ENCODE measurements at regions not wholly inside any gene's neighbourhood (a gene's known extent, or its start where the extent isn't known, plus 50 kb on each side); places are given as distances from the start of the nearest gene placed in this dataset.

DNA sequence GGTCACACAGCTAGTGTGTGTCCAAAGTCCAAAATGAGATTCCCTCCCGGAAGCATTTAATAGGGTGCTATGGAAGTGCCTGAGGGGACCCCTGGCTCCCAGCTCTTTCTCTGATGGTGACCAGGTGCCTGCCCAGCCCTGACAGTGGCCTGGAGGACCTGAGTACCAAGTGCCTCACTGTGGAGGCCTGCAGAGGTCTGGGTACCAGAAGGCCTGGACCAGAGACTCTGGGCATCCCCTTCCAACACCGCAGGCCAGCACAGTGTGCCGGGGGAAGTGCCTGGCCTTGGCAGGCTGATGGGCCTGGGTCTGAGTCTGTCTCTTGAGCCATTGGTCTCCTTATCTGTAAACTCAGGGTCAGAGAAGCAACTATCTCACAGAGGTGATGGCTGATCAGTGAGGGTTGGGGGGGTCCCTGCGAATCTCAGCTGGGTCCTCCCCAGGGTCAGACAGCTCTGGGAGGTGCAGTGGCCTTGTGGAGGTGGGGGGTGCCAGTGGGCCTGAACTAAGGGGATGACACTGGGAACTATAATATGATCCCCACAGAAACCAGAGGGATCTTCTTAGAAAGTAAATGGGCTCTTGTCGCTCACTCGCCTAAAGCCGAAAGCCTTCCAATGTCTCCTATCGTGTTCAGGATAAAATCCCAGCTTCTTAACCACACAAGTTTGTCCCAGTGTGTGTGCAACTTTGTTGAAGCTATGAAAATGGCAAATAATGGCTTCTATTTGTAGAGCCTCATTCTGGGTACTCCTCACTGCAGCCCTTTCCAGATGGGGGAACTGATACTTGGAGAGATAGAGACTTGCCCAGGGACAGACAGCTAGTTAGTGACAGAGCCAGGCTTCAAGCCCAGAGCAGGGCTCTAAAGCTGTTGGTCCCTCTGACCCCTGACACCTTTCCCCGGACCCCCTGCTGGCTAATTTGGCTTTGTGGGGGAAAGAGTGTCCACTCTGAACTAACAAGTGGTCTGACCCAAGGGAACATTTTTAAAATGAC, 225.1 kb downstream of the TFCP2L1 start:
- no peak overlapping the region for H3K27ac ChIP-seq (ENCODE audit: insufficient read depth, low read depth, low read length)
- TF ChIP-seq FOS (IDR thresholded peaks at IDR 0.05; ENCODE audit: borderline replicate concordance, insufficient read depth, low read length) (no peak), POLR2AphosphoS5 (IDR thresholded peaks at IDR 0.05; ENCODE audit: insufficient read depth, low read depth, low read length) (no peak), EZH2 (IDR thresholded peaks at IDR 0.05; ENCODE audit: borderline replicate concordance, low read depth, low read length, severe bottlenecking) (no peak), GATA2 (IDR thresholded peaks at IDR 0.05; ENCODE audit: insufficient read depth, insufficient read length, low read depth, low read length) (no peak), POLR2A (IDR thresholded peaks at IDR 0.05; ENCODE audit: low read depth, low read length) (no peak), MYC (IDR thresholded peaks at IDR 0.05; ENCODE audit: low read depth, low read length) (no peak), JUN (IDR thresholded peaks at IDR 0.05; ENCODE audit: borderline replicate concordance, insufficient read depth, insufficient read length, low read depth) (no peak)
- TF ChIP-seq, protein P1, sequence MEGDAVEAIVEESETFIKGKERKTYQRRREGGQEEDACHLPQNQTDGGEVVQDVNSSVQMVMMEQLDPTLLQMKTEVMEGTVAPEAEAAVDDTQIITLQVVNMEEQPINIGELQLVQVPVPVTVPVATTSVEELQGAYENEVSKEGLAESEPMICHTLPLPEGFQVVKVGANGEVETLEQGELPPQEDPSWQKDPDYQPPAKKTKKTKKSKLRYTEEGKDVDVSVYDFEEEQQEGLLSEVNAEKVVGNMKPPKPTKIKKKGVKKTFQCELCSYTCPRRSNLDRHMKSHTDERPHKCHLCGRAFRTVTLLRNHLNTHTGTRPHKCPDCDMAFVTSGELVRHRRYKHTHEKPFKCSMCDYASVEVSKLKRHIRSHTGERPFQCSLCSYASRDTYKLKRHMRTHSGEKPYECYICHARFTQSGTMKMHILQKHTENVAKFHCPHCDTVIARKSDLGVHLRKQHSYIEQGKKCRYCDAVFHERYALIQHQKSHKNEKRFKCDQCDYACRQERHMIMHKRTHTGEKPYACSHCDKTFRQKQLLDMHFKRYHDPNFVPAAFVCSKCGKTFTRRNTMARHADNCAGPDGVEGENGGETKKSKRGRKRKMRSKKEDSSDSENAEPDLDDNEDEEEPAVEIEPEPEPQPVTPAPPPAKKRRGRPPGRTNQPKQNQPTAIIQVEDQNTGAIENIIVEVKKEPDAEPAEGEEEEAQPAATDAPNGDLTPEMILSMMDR (IDR thresholded peaks at IDR 0.05; ENCODE audit: extremely low read depth in 1 of 2, insufficient read depth in 1 of 2, low read depth in 1 of 2, low read length in 2 of 2), result no peak
- TF ChIP-seq, protein P2, sequence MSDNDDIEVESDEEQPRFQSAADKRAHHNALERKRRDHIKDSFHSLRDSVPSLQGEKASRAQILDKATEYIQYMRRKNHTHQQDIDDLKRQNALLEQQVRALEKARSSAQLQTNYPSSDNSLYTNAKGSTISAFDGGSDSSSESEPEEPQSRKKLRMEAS (IDR thresholded peaks at IDR 0.05; ENCODE audit: insufficient read depth, insufficient read length), result no peak
- ChIA-PET POLR2A (no interaction called here), CTCF (interaction anchor here (0.8 to 1.5 kb wide), 5 partner anchors 10 to 364 kb away, joined by 3 to 4 read pairs (median 3); no protein-coding TSS in a partner anchor)
- BruUV-seq (replicated peaks), result no TSS peak
- H3K9me1 ChIP-seq (replicated peaks; ENCODE audit: control insufficient read depth, extremely low read depth, insufficient read depth, low read length), result no peaks in the 10 kb centered on the region
- no peaks in the 10 kb centered on the region for H3K9me3 ChIP-seq (replicated peaks; ENCODE audit: control insufficient read depth, insufficient read depth, low read length)
- H3K79me2 ChIP-seq (ENCODE audit: control insufficient read depth, insufficient read depth, low read length), result no peaks in the 10 kb centered on the region
- FAIRE-seq (no peak), DNase-seq (ENCODE audit: low read depth, low spot score) (no peak)
- no peak overlapping the region for H3K4me2 ChIP-seq (ENCODE audit: insufficient read depth, low read length)
- H3K9ac ChIP-seq (replicated peaks; ENCODE audit: extremely low read depth, insufficient read depth, low read length), result no peak overlapping the region
- no peak overlapping the region for H2AFZ ChIP-seq (ENCODE audit: low read depth, low read length)
- no peaks in the 10 kb centered on the region for H3K4me1 ChIP-seq (ENCODE audit: control insufficient read depth, extremely low read depth, insufficient read depth, low read length)
- dilution Hi-C loops (cut with MboI; ENCODE audit: extremely low pct_ligation_motif_present, low sequenced_read_pairs) (loop anchor here (10.0 kb wide), 1 partner anchor 355 kb away; no protein-coding TSS in a partner anchor), intact Hi-C loops (cut with micrococcal nuclease) (no loop called here)
- H3K4me3 ChIP-seq (replicated peaks in 1 of 3; ENCODE audit: insufficient read depth in 1 of 3, low read depth in 1 of 3, low read length in 3 of 3), result no peak overlapping the region
- no peaks in the 10 kb centered on the region for H3K36me3 ChIP-seq (ENCODE audit: control insufficient read depth in 2 of 2, extremely low read depth in 1 of 2, insufficient read depth in 2 of 2, low read length in 2 of 2)
- H4K20me1 ChIP-seq (replicated peaks; ENCODE audit: control insufficient read depth, extremely low read depth, insufficient read depth, low read length), result no peaks in the 10 kb centered on the region
- H3K27me3 ChIP-seq (ENCODE audit: control insufficient read depth in 2 of 2, insufficient read depth in 2 of 2, low read length in 2 of 2), result peaks cover 3 to 4% of the 10 kb centered on the region in 2 experiments
